ENCODE measurements at regions not wholly inside any gene's neighbourhood (a gene's known extent, or its start where the extent isn't known, plus 50 kb on each side); places are given as distances from the start of the nearest gene placed in this dataset.

GRCh38 chr10:129179245-129179971, 287.6 kb upstream of the MGMT start:
- POLR2A ChIA-PET: no interaction called here
- DNase-seq (ENCODE audit: low read depth, low spot score): no peak
- H3K4me3 ChIP-seq (ENCODE audit: low read depth, low read length): no peak overlapping the region
- CTCF ChIA-PET: no interaction called here
- TF ChIP-seq, protein P1, sequence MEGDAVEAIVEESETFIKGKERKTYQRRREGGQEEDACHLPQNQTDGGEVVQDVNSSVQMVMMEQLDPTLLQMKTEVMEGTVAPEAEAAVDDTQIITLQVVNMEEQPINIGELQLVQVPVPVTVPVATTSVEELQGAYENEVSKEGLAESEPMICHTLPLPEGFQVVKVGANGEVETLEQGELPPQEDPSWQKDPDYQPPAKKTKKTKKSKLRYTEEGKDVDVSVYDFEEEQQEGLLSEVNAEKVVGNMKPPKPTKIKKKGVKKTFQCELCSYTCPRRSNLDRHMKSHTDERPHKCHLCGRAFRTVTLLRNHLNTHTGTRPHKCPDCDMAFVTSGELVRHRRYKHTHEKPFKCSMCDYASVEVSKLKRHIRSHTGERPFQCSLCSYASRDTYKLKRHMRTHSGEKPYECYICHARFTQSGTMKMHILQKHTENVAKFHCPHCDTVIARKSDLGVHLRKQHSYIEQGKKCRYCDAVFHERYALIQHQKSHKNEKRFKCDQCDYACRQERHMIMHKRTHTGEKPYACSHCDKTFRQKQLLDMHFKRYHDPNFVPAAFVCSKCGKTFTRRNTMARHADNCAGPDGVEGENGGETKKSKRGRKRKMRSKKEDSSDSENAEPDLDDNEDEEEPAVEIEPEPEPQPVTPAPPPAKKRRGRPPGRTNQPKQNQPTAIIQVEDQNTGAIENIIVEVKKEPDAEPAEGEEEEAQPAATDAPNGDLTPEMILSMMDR (IDR thresholded peaks at IDR 0.05; ENCODE audit: insufficient read depth, low read length, missing control alignments): no peak

DNA sequence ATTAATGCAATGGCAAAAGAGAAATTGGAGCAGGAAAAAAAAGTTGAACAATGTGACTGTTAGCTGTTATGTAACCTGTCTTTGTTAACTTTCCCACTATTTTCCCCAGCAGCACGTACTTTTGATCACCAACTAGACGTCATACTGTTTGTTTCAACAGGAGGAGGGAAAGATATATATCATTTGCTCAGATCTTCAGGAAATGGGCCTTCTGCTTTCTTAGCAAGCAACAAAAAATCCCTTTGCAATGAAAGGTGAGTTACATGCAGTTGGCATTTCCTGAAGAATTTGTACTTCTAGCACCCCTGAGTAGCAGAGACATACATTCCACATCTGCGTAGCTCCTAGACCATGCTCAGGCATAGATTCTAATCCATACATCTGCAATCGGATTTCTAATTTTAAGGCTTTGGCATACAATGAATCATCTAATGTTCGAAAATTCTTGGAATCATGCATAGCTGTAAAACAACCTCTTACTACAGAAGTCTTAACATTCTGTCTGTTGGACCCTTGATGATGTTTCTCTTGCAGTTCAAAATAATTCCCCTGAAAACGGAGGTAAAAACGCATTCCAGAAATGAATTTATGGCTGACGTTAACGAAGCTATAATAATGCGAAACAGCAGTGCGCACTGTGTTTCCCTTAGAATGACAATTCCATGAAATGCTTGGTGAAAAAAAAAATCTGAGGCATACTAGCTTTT, 286.9 kb upstream of the MGMT start:
- H3K4me3 ChIP-seq (ENCODE audit: low read depth, low read length): no peak overlapping the region
- POLR2A ChIA-PET: no interaction called here
- no peak for DNase-seq (ENCODE audit: low read depth, low spot score)
- TF ChIP-seq, protein P1 (IDR thresholded peaks at IDR 0.05; ENCODE audit: insufficient read depth, low read length, missing control alignments): no peak
- CTCF ChIA-PET: no interaction called here

DNA sequence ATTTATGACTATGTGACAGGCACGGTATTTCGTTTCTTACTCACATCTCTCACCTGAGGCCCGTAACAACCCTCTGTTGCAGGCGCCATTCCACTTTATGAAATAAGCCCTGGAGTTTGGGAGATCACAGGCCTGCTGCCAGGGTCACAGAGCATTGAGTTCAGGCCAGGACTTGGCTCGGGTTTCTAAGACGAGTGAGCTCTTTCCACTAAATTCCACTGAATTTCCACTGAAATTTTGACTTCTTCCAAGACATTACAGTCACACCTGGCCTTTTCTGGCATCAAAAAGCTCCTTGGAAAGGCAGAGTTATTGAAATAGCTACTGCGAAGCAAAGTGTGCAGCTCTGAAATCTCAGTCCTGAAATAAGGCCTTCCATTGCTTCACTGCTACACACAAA, 282.8 kb upstream of the MGMT start:
- H3K4me3 ChIP-seq (ENCODE audit: low read depth, low read length): no peak overlapping the region
- POLR2A ChIA-PET: no interaction called here
- TF ChIP-seq, protein P1 (IDR thresholded peaks at IDR 0.05; ENCODE audit: insufficient read depth, low read length, missing control alignments): no peak
- no peak for DNase-seq (ENCODE audit: low read depth, low spot score)
- CTCF ChIA-PET: no interaction called here

DNA sequence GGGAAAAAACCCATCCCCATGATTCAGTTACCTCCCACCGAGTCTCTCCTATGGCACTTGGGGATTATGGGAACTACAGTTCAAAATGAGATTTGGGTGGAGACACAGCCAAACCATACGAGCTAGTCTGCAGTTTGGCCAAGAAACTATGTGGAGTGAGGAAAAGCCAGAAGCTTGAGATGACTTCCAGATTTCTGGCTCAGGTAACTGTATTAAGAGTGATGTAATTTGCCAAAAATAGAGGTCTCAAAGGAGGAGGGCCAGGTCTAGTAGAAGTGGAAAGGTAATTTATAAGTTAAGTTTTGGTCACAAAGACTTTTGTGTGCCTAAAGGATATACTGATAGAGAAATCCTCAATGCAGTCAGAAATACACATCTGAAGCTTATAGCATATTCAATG, 279.7 kb upstream of the MGMT start:
- POLR2A ChIA-PET: no interaction called here

GRCh38 chr10:129191797-129192196, 275.2 kb upstream of the MGMT start:
- no peak for DNase-seq (ENCODE audit: low read depth, low spot score)
- no peak overlapping the region for H3K4me3 ChIP-seq (ENCODE audit: low read depth, low read length)
- TF ChIP-seq, protein P1 (IDR thresholded peaks at IDR 0.05; ENCODE audit: insufficient read depth, low read length, missing control alignments): no peak
- ChIA-PET POLR2A (no interaction called here), CTCF (no interaction called here)

More for the DNA sequence above, 279.7 kb upstream of the MGMT start:
- CTCF ChIA-PET: no interaction called here
- TF ChIP-seq, protein P1 (IDR thresholded peaks at IDR 0.05; ENCODE audit: insufficient read depth, low read length, missing control alignments): no peak
- DNase-seq (ENCODE audit: low read depth, low spot score): no peak
- H3K4me3 ChIP-seq (ENCODE audit: low read depth, low read length): no peak overlapping the region

- TF ChIP-seq, protein P1 (IDR thresholded peaks at IDR 0.05; ENCODE audit: insufficient read depth, low read length, missing control alignments): no peak
- POLR2A ChIA-PET: no interaction called here
- DNase-seq (ENCODE audit: low read depth, low spot score): no peak
- CTCF ChIA-PET: no interaction called here
- H3K4me3 ChIP-seq (ENCODE audit: low read depth, low read length): no peak overlapping the region
These were observed 274.5 kb upstream of the MGMT start for GRCh38 chr10:129192344-129193128.
